T-helper 17 cell (primary cell): ENCODE measurements at regions not wholly inside any gene's neighbourhood (a gene's known extent, or its start where the extent isn't known, plus 50 kb on each side); places are given as distances from the start of the nearest gene placed in this dataset.

Source experiments
- ATAC-seq: fragments of 150-1000 bp; cut with Tn5 transposase; 2 replicates; pipeline ENCODE4 v1.10.0; 2021; ENCODE audit warnings: mild to moderate bottlenecking, moderate library complexity
- DNase-seq, 3 donors: peaks; one replicate each; pipeline versions ENCODE4 v3.0.0 to v3.0.0-alpha.2; 2020 to 2021
- H3K9me3 ChIP-seq: one replicate; pipeline ENCODE4 v1.7.0; 2013; ENCODE audit warnings: low read length, mild to moderate bottlenecking; ENCODE audit not compliant: control insufficient read depth, poor library complexity, severe bottlenecking
- H3K27ac Mint-ChIP-seq: one replicate; pipeline ENCODE4 v1.8.0; 2022; ENCODE audit warnings: mild to moderate bottlenecking, moderate library complexity, mixed read lengths
- H3K27me3 Mint-ChIP-seq: one replicate; pipeline ENCODE4 v1.8.0; 2022; ENCODE audit warnings: mixed read lengths
- H3K36me3 Mint-ChIP-seq: one replicate; pipeline ENCODE4 v1.8.0; 2022; ENCODE audit warnings: low read depth, mixed read lengths
- H3K4me1 Mint-ChIP-seq: one replicate; pipeline ENCODE4 v1.8.0; 2022; ENCODE audit warnings: mild to moderate bottlenecking, mixed read lengths
- H3K4me3 Mint-ChIP-seq: one replicate; pipeline ENCODE4 v1.8.0; 2022; ENCODE audit warnings: mild to moderate bottlenecking, moderate library complexity, mixed read lengths

- no peak for DNase-seq
- Mint-ChIP-seq H3K4me3 (no peak overlapping the region), H3K36me3 (peaks cover 2% of the 10 kb centered on the region), H3K27ac (no peak overlapping the region), H3K4me1 (no peaks in the 10 kb centered on the region), H3K27me3 (peaks cover 35% of the 10 kb centered on the region)
- no peaks in the 10 kb centered on the region for H3K9me3 ChIP-seq
- no peak for ATAC-seq
These were observed 76.0 kb downstream of the CHD9NB start for GRCh38 chr16:52976539-52977167.

- Mint-ChIP-seq H3K27ac (no peak overlapping the region), H3K36me3 (no peaks in the 10 kb centered on the region), H3K4me3 (no peak overlapping the region), H3K27me3 (peaks cover 15% of the 10 kb centered on the region), H3K4me1 (no peaks in the 10 kb centered on the region)
- ATAC-seq: no peak
- no peak for DNase-seq
- no peaks in the 10 kb centered on the region for H3K9me3 ChIP-seq
These were observed 85.0 kb downstream of the CHD9NB start for GRCh38 chr16:52967744-52968143.

GRCh38 chr16:52964290-52964689 lies 88.4 kb downstream of the CHD9NB start:
- ATAC-seq: no peak
- no peaks in the 10 kb centered on the region for H3K9me3 ChIP-seq
- Mint-ChIP-seq H3K27ac (no peak overlapping the region), H3K27me3 (peaks cover 26% of the 10 kb centered on the region), H3K4me3 (no peak overlapping the region), H3K4me1 (no peaks in the 10 kb centered on the region), H3K36me3 (no peaks in the 10 kb centered on the region)
- no peak for DNase-seq

DNA sequence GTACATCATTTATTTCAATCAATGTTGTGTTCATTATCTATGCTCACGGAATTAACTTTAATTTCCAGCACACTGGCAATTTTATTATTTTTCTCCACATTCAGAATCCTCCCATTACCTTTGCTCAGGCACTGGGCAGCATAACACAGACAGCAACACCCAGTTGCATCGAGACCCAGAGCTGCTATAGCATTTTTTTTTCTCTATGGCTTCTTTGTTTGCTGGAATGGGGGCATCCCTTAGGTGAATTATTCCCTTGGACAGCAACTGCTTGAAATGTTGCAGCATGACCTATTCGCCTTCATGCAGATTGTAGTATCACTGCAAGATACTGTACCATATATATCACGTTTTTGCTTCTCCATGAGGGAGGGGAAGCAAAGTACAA lies 88.8 kb downstream of the CHD9NB start:
- Mint-ChIP-seq H3K4me1 (no peaks in the 10 kb centered on the region), H3K27me3 (peaks cover 26% of the 10 kb centered on the region), H3K36me3 (no peaks in the 10 kb centered on the region), H3K4me3 (no peak overlapping the region), H3K27ac (no peak overlapping the region)
- ATAC-seq: no peak
- no peak for DNase-seq
- H3K9me3 ChIP-seq: no peaks in the 10 kb centered on the region

DNA sequence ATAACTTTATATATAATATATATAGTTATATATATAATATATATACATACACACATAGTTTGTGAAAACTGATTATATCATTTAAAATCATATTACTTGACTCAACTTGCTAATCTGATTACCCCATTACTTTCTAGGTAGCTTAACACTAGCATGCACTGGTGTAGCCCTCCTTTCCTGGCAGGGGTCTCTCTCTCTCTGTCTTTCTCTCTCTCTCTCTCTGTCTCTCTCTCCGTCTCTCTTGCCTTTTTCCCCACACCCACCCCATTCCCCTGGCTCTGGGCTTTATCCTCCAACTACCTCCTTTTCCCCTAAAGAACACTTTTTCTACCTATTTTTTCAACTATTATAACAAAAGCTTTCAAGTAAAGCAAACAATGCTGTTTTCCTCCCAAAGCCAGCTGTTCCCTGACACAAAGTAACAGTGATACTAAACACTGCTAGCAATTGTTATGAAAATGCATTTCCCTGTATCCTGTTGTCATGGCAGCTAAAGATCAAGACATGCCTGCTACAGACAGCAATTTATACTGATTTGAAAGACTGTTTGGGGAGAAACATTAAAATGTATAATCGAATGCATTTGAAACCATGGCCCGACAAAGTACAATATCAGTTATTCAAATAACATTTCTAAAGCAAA lies 89.4 kb downstream of the CHD9NB start:
- no peaks in the 10 kb centered on the region for H3K9me3 ChIP-seq
- no peaks in the 10 kb centered on the region for H3K36me3 Mint-ChIP-seq
- DNase-seq: no peak
- H3K27me3 Mint-ChIP-seq: peaks cover 26% of the 10 kb centered on the region
- no peak overlapping the region for H3K27ac Mint-ChIP-seq
- no peak for ATAC-seq
- no peak overlapping the region for H3K4me3 Mint-ChIP-seq
- no peaks in the 10 kb centered on the region for H3K4me1 Mint-ChIP-seq

- H3K4me3 Mint-ChIP-seq: no peak overlapping the region
- no peak overlapping the region for H3K27ac Mint-ChIP-seq
- H3K27me3 Mint-ChIP-seq: peaks cover 15% of the 10 kb centered on the region
- no peaks in the 10 kb centered on the region for H3K9me3 ChIP-seq
- H3K4me1 Mint-ChIP-seq: no peaks in the 10 kb centered on the region
- no peaks in the 10 kb centered on the region for H3K36me3 Mint-ChIP-seq
- no peak for ATAC-seq
- DNase-seq: no peak
These were observed 93.7 kb downstream of the CHD9NB start for GRCh38 chr16:52958951-52959350.

DNA sequence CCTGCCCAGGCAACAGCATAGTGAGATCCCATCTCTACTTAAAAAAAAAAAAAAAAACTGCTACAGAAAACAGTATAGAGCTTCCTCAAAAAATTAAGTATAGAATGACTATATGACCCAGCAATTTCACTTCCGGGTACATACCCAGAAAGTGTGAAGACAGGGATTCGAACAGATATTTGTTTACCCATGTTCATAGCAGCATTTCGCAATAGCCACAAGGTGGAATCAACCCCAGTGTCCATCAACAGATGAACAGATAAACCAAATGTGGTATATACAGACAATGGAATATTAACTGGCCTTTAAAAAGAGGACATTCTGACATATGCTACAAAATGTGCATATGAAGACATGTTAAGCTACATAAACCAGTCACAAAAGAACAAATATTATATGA lies 95.5 kb downstream of the CHD9NB start:
- peaks cover 11% of the 10 kb centered on the region for H3K27me3 Mint-ChIP-seq
- H3K4me1 Mint-ChIP-seq: no peaks in the 10 kb centered on the region
- no peak overlapping the region for H3K4me3 Mint-ChIP-seq
- no peak overlapping the region for H3K27ac Mint-ChIP-seq
- H3K36me3 Mint-ChIP-seq: no peaks in the 10 kb centered on the region
- no peak for DNase-seq
- H3K9me3 ChIP-seq: no peaks in the 10 kb centered on the region
- ATAC-seq: no peak

DNA sequence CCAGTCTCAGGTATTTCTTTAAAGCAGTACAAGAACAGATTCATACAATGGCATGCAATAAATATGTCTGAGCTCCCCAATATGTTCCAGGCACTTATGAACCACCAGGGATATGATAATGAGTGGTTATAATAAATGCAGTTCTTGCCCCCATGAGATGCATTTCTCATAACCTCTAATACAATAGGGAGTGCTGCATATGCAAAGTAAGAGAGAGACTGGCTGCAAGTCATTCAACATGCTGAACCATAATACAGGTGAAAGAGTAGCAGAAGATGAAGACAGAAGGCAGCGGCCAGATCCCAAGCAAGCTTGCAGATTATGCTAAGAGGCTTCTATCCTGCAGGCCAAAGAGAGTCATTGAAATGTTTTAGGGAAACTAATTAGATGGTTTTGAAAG lies 96.7 kb downstream of the CHD9NB start:
- Mint-ChIP-seq H3K4me1 (no peaks in the 10 kb centered on the region), H3K36me3 (no peaks in the 10 kb centered on the region), H3K4me3 (no peak overlapping the region), H3K27me3 (peaks cover 5% of the 10 kb centered on the region), H3K27ac (no peak overlapping the region)
- no peak for ATAC-seq
- DNase-seq: no peak
- no peaks in the 10 kb centered on the region for H3K9me3 ChIP-seq

DNA sequence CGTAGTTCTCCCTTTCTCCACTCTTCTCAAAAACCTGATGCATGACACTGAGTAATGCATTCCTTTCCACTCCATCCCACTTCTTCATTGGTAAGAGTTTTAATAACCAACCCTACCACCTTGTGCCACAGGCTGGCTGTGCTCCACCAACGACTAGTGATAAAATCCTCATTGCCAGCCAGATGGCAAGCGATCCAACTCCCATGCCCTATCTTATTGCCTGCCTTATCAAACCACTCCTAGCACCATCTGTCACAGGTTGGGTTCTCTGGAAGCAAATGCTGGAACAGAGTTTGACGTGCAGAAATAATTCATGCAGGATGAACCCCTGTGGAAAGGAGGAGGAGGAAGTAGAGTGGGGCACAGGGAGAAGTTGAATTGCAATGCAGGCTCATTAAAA lies 99.5 kb downstream of the CHD9NB start:
- no peaks in the 10 kb centered on the region for H3K9me3 ChIP-seq
- DNase-seq: no peak
- Mint-ChIP-seq H3K4me1 (no peaks in the 10 kb centered on the region), H3K4me3 (no peak overlapping the region), H3K36me3 (peaks cover 2% of the 10 kb centered on the region), H3K27ac (no peak overlapping the region), H3K27me3 (peaks cover 10% of the 10 kb centered on the region)
- no peak for ATAC-seq

GRCh38 chr16:52948946-52949345 lies 103.8 kb downstream of the CHD9NB start:
- no peak overlapping the region for H3K4me3 Mint-ChIP-seq
- ATAC-seq (no peak), DNase-seq (no peak)
- H3K27me3 Mint-ChIP-seq: peaks cover 10% of the 10 kb centered on the region
- no peak overlapping the region for H3K27ac Mint-ChIP-seq
- H3K36me3 Mint-ChIP-seq: peaks cover 2% of the 10 kb centered on the region
- no peaks in the 10 kb centered on the region for H3K4me1 Mint-ChIP-seq
- no peaks in the 10 kb centered on the region for H3K9me3 ChIP-seq

DNA sequence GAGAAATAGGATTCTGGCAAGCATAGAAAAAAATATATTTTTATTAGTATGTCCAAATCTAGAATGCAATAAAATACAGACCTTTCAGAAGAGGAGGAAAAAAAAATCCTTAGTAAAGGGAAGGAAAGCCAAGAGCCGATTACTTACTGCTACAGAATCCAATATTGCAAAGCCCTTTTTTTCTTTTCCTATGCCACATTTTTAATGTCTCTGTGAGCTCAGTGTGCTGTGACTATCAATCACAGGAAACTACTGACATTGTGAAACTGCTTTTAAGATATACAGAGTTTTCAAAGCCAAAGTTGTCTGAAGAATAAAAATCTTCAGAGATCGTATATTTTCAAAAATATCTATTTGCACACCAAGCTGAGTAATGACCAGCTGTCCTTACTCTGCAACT lies 120.4 kb downstream of the CHD9NB start:
- Mint-ChIP-seq H3K4me1 (no peaks in the 10 kb centered on the region), H3K27ac (no peak overlapping the region), H3K4me3 (no peak overlapping the region), H3K27me3 (peaks cover 5% of the 10 kb centered on the region), H3K36me3 (no peaks in the 10 kb centered on the region)
- DNase-seq (no peak), ATAC-seq (no peak)
- H3K9me3 ChIP-seq: no peaks in the 10 kb centered on the region

GRCh38 chr16:52929478-52930400 lies 123.0 kb downstream of the CHD9NB start:
- H3K27ac Mint-ChIP-seq: no peak overlapping the region
- no peak overlapping the region for H3K4me3 Mint-ChIP-seq
- peaks cover 5% of the 10 kb centered on the region for H3K27me3 Mint-ChIP-seq
- H3K4me1 Mint-ChIP-seq: no peaks in the 10 kb centered on the region
- no peaks in the 10 kb centered on the region for H3K9me3 ChIP-seq
- ATAC-seq: no peak
- DNase-seq: no peak
- H3K36me3 Mint-ChIP-seq: no peaks in the 10 kb centered on the region

GRCh38 chr16:52928955-52929354 lies 123.7 kb downstream of the CHD9NB start:
- ATAC-seq: no peak
- peaks cover 5% of the 10 kb centered on the region for H3K27me3 Mint-ChIP-seq
- no peak overlapping the region for H3K27ac Mint-ChIP-seq
- no peaks in the 10 kb centered on the region for H3K36me3 Mint-ChIP-seq
- H3K4me1 Mint-ChIP-seq: no peaks in the 10 kb centered on the region
- H3K4me3 Mint-ChIP-seq: no peak overlapping the region
- DNase-seq: no peak
- no peaks in the 10 kb centered on the region for H3K9me3 ChIP-seq
